ENCODE measurements at regions not wholly inside any gene's neighbourhood (a gene's known extent, or its start where the extent isn't known, plus 50 kb on each side); places are given as distances from the start of the nearest gene placed in this dataset.

GRCh38 chr14:89493877-89494634, 77.0 kb upstream of the FOXN3 start:
- no peak overlapping the region for H3K9ac ChIP-seq (ENCODE audit: low read length)
- H3K27me3 ChIP-seq (ENCODE audit: low read depth, low read length): peaks cover 23% of the 10 kb centered on the region
- H3K36me3 ChIP-seq (replicated peaks; ENCODE audit: low read depth, low read length): no peaks in the 10 kb centered on the region
- H3K79me2 ChIP-seq (ENCODE audit: low read length): no peaks in the 10 kb centered on the region
- TF ChIP-seq CTCF (IDR thresholded peaks at IDR 0.05; ENCODE audit: low read depth, low read length) (no peak), EZH2phosphoT487 (IDR thresholded peaks at IDR 0.05; ENCODE audit: low read depth) (no peak)
- H3K4me2 ChIP-seq (ENCODE audit: low read length): peak overlapping the region; percentile 51
- H4K20me1 ChIP-seq (ENCODE audit: insufficient read depth, low read length): no peaks in the 10 kb centered on the region
- peaks cover 12% of the 10 kb centered on the region for H3K4me1 ChIP-seq (ENCODE audit: low read length)
- H3K4me3 ChIP-seq (ENCODE audit: low read length): peak overlapping the region; percentile 30
- H3K9me3 ChIP-seq (ENCODE audit: insufficient read depth, low read length): no peaks in the 10 kb centered on the region
- H3K27ac ChIP-seq (ENCODE audit: low read length): no peak overlapping the region
- no peak overlapping the region for H2AFZ ChIP-seq (ENCODE audit: low read depth, low read length)

GRCh38 chr14:89493406-89493805, 76.4 kb upstream of the FOXN3 start:
- H3K36me3 ChIP-seq (replicated peaks; ENCODE audit: low read depth, low read length): no peaks in the 10 kb centered on the region
- peaks cover 23% of the 10 kb centered on the region for H3K27me3 ChIP-seq (ENCODE audit: low read depth, low read length)
- H2AFZ ChIP-seq (ENCODE audit: low read depth, low read length): no peak overlapping the region
- no peaks in the 10 kb centered on the region for H3K9me3 ChIP-seq (ENCODE audit: insufficient read depth, low read length)
- no peaks in the 10 kb centered on the region for H4K20me1 ChIP-seq (ENCODE audit: insufficient read depth, low read length)
- TF ChIP-seq CTCF (IDR thresholded peaks at IDR 0.05; ENCODE audit: low read depth, low read length) (no peak), EZH2phosphoT487 (IDR thresholded peaks at IDR 0.05; ENCODE audit: low read depth) (no peak)
- no peak overlapping the region for H3K9ac ChIP-seq (ENCODE audit: low read length)
- H3K4me3 ChIP-seq (ENCODE audit: low read length): peak overlapping the region; percentile 30; the same call in 1 of the 2 replicates
- no peaks in the 10 kb centered on the region for H3K79me2 ChIP-seq (ENCODE audit: low read length)
- peaks cover 12% of the 10 kb centered on the region for H3K4me1 ChIP-seq (ENCODE audit: low read length)
- peak overlapping the region; percentile 51 for H3K4me2 ChIP-seq (ENCODE audit: low read length)
- H3K27ac ChIP-seq (ENCODE audit: low read length): no peak overlapping the region

- Histone ChIP-seq H3K27ac (ENCODE audit: low read length) (no peak overlapping the region), H3K9me3 (ENCODE audit: insufficient read depth, low read length) (no peaks in the 10 kb centered on the region), H2AFZ (ENCODE audit: low read depth, low read length) (no peak overlapping the region), H3K4me3 (ENCODE audit: low read length) (no peak overlapping the region), H3K9ac (ENCODE audit: low read length) (no peak overlapping the region), H3K27me3 (ENCODE audit: low read depth, low read length) (peaks cover 23% of the 10 kb centered on the region), H3K79me2 (ENCODE audit: low read length) (no peaks in the 10 kb centered on the region), H3K4me2 (ENCODE audit: low read length) (no peak overlapping the region), H3K36me3 (replicated peaks; ENCODE audit: low read depth, low read length) (no peaks in the 10 kb centered on the region), H3K4me1 (ENCODE audit: low read length) (peaks cover 12% of the 10 kb centered on the region), H4K20me1 (ENCODE audit: insufficient read depth, low read length) (no peaks in the 10 kb centered on the region)
- TF ChIP-seq EZH2phosphoT487 (IDR thresholded peaks at IDR 0.05; ENCODE audit: low read depth): no peak
- no peak for TF ChIP-seq CTCF (IDR thresholded peaks at IDR 0.05; ENCODE audit: low read depth, low read length)
These were observed 74.8 kb upstream of the FOXN3 start for GRCh38 chr14:89491711-89492381.

- TF ChIP-seq EZH2phosphoT487 (IDR thresholded peaks at IDR 0.05; ENCODE audit: low read depth) (no peak), CTCF (IDR thresholded peaks at IDR 0.05; ENCODE audit: low read depth, low read length) (no peak)
- Histone ChIP-seq H3K36me3 (replicated peaks; ENCODE audit: low read depth, low read length) (no peaks in the 10 kb centered on the region), H3K9ac (ENCODE audit: low read length) (no peak overlapping the region), H3K9me3 (ENCODE audit: insufficient read depth, low read length) (no peaks in the 10 kb centered on the region), H4K20me1 (ENCODE audit: insufficient read depth, low read length) (no peaks in the 10 kb centered on the region), H2AFZ (ENCODE audit: low read depth, low read length) (no peak overlapping the region), H3K4me2 (ENCODE audit: low read length) (no peak overlapping the region), H3K4me1 (ENCODE audit: low read length) (peaks cover 12% of the 10 kb centered on the region), H3K4me3 (ENCODE audit: low read length) (no peak overlapping the region), H3K27ac (ENCODE audit: low read length) (no peak overlapping the region), H3K27me3 (ENCODE audit: low read depth, low read length) (peaks cover 20% of the 10 kb centered on the region), H3K79me2 (ENCODE audit: low read length) (no peaks in the 10 kb centered on the region)
These were observed 73.4 kb upstream of the FOXN3 start for GRCh38 chr14:89490466-89490865.

Data from OCI-LY3 (cell line).